ENCODE measurements at regions not wholly inside any gene's neighbourhood (a gene's known extent, or its start where the extent isn't known, plus 50 kb on each side); places are given as distances from the start of the nearest gene placed in this dataset.

GRCh38 chr7:142546452-142546851 is 202.8 kb upstream of the PRSS1 start:
- no peak for TF ChIP-seq ATF7-NPFF (CRISPR knock-in tag; IDR thresholded peaks at IDR 0.05; ENCODE audit: low read depth)
- TF ChIP-seq, protein P1, sequence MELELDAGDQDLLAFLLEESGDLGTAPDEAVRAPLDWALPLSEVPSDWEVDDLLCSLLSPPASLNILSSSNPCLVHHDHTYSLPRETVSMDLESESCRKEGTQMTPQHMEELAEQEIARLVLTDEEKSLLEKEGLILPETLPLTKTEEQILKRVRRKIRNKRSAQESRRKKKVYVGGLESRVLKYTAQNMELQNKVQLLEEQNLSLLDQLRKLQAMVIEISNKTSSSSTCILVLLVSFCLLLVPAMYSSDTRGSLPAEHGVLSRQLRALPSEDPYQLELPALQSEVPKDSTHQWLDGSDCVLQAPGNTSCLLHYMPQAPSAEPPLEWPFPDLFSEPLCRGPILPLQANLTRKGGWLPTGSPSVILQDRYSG (CRISPR knock-in tag; IDR thresholded peaks at IDR 0.05), result no peak
- TF ChIP-seq POLR2AphosphoS5 (IDR thresholded peaks at IDR 0.05; ENCODE audit: low read depth, low read length), result no peak
- TF ChIP-seq, protein P2, sequence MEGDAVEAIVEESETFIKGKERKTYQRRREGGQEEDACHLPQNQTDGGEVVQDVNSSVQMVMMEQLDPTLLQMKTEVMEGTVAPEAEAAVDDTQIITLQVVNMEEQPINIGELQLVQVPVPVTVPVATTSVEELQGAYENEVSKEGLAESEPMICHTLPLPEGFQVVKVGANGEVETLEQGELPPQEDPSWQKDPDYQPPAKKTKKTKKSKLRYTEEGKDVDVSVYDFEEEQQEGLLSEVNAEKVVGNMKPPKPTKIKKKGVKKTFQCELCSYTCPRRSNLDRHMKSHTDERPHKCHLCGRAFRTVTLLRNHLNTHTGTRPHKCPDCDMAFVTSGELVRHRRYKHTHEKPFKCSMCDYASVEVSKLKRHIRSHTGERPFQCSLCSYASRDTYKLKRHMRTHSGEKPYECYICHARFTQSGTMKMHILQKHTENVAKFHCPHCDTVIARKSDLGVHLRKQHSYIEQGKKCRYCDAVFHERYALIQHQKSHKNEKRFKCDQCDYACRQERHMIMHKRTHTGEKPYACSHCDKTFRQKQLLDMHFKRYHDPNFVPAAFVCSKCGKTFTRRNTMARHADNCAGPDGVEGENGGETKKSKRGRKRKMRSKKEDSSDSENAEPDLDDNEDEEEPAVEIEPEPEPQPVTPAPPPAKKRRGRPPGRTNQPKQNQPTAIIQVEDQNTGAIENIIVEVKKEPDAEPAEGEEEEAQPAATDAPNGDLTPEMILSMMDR (CRISPR knock-in tag; IDR thresholded peaks at IDR 0.05), result no peak
- no peak for TF ChIP-seq ZNF432 (CRISPR knock-in tag; IDR thresholded peaks at IDR 0.05; ENCODE audit: borderline replicate concordance)
- TF ChIP-seq HNF4G (IDR thresholded peaks at IDR 0.05; ENCODE audit: borderline replicate concordance, low read depth, low read length), result no peak
- TF ChIP-seq HNF4G (CRISPR knock-in tag; IDR thresholded peaks at IDR 0.05; ENCODE audit: borderline replicate concordance, low read depth), result no peak
- no peak for TF ChIP-seq POLR2AphosphoS2 (IDR thresholded peaks at IDR 0.05; ENCODE audit: low read depth, low read length)
- no peak for TF ChIP-seq GATAD2A (CRISPR knock-in tag; IDR thresholded peaks at IDR 0.05)
- TF ChIP-seq GABPA (IDR thresholded peaks at IDR 0.05; ENCODE audit: low read depth, low read length), result no peak
- no peak for TF ChIP-seq GABPA (CRISPR knock-in tag; IDR thresholded peaks at IDR 0.05; ENCODE audit: low read depth)
- no peak for TF ChIP-seq FOXM1 (CRISPR knock-in tag; IDR thresholded peaks at IDR 0.05)
- TF ChIP-seq ZNF263 (CRISPR knock-in tag; IDR thresholded peaks at IDR 0.05), result no peak
